NB4 (cell line): ENCODE measurements at regions not wholly inside any gene's neighbourhood (a gene's known extent, or its start where the extent isn't known, plus 50 kb on each side); places are given as distances from the start of the nearest gene placed in this dataset.

ENCODE experiments used
- DNase-seq: peaks from one replicate; pipeline ENCODE4 v3.0.0; 2010; ENCODE audit warnings: low read depth
- H3K4me3 ChIP-seq: one replicate; pipeline ENCODE4 v1.5.1; 2011; ENCODE audit warnings: mild to moderate bottlenecking, low read depth, low read length, moderate library complexity
- CTCF ChIP-seq: IDR thresholded peaks from one replicate; pipeline ENCODE4 v1.5.1; 2012; ENCODE audit warnings: low read depth, low read length
- MAX ChIP-seq: IDR thresholded peaks from 2 replicates; pipeline ENCODE4 v1.6.1; 2011; ENCODE audit warnings: low read depth, low read length
- MYC ChIP-seq: IDR thresholded peaks from 2 replicates; pipeline ENCODE4 v1.6.1; 2011; ENCODE audit warnings: low read depth, low read length
- POLR2A ChIP-seq: IDR thresholded peaks from 2 replicates; pipeline ENCODE4 v1.6.1; 2011; ENCODE audit warnings: mild to moderate bottlenecking; ENCODE audit not compliant: insufficient read length; ENCODE audit errors: extremely low read depth

GRCh38 chr7:137165241-137165640 lies 178.3 kb downstream of the PTN start:
- no peak for DNase-seq
- no peak for TF ChIP-seq CTCF
- no peak for TF ChIP-seq POLR2A
- no peak for TF ChIP-seq MYC
- no peak for TF ChIP-seq MAX
- H3K4me3 ChIP-seq, result no peak overlapping the region

- no peak for DNase-seq
- no peak overlapping the region for H3K4me3 ChIP-seq
- TF ChIP-seq MAX, result no peak
- no peak for TF ChIP-seq CTCF
- no peak for TF ChIP-seq MYC
- no peak for TF ChIP-seq POLR2A
Measured at GRCh38 chr7:137164251-137164650, 179.3 kb downstream of the PTN start.

GRCh38 chr7:137160236-137160635 lies 183.3 kb downstream of the PTN start:
- no peak for TF ChIP-seq MAX
- TF ChIP-seq CTCF, result no peak
- no peak for TF ChIP-seq MYC
- no peak for TF ChIP-seq POLR2A
- no peak overlapping the region for H3K4me3 ChIP-seq
- DNase-seq, result no peak

GRCh38 chr7:137157256-137157655 lies 186.3 kb downstream of the PTN start:
- H3K4me3 ChIP-seq, result no peak overlapping the region
- TF ChIP-seq POLR2A (no peak), MAX (no peak), CTCF (no peak)
- no peak for DNase-seq

- no peak overlapping the region for H3K4me3 ChIP-seq
- TF ChIP-seq MAX (no peak), CTCF (no peak), MYC (no peak), POLR2A (no peak)
- no peak for DNase-seq
Measured at GRCh38 chr7:137151690-137152052, 191.9 kb downstream of the PTN start.

GRCh38 chr7:137151041-137151689 lies 192.4 kb downstream of the PTN start:
- TF ChIP-seq CTCF (no peak), MAX (no peak), POLR2A (no peak), MYC (no peak)
- DNase-seq, result no peak
- H3K4me3 ChIP-seq, result no peak overlapping the region
